ENCODE measurements at regions not wholly inside any gene's neighbourhood (a gene's known extent, or its start where the extent isn't known, plus 50 kb on each side); places are given as distances from the start of the nearest gene placed in this dataset.
"Not testable (repeated sequence)": the region's sequence is repeated elsewhere in the genome, so short reads cannot be mapped to it uniquely, and the experiment has no call there.

GRCh38 chr2:234558642-234559041 lies 61.8 kb upstream of the ARL4C start:
- no peaks in the 10 kb centered on the region for H3K36me3 ChIP-seq
- H3K9me3 ChIP-seq: no peaks in the 10 kb centered on the region
- H3K4me3 ChIP-seq: no peak overlapping the region
- no peak for ATAC-seq
- no peaks in the 10 kb centered on the region for H3K4me1 ChIP-seq
- no peak overlapping the region for H3K27ac ChIP-seq
- no peaks in the 10 kb centered on the region for H3K27me3 ChIP-seq
- no peak for DNase-seq
- in situ Hi-C loops (cut with MboI; ENCODE audit: low sequenced_read_pairs in 4 of 4): loop anchor here in 2 of 4 donors (25.0 kb wide), 2 partner anchors 329 to 1029 kb away; no protein-coding TSS in a partner anchor
- intact Hi-C loops (cut with DNase I; ENCODE audit: low total_unique reads): no loop called here
- TF ChIP-seq POLR2A (IDR thresholded peaks at IDR 0.05) (no peak), CTCF (IDR thresholded peaks at IDR 0.05 in 4 of 5, conservative IDR thresholded peaks at IDR 0.05 in 1 of 5) (no peak)

DNA sequence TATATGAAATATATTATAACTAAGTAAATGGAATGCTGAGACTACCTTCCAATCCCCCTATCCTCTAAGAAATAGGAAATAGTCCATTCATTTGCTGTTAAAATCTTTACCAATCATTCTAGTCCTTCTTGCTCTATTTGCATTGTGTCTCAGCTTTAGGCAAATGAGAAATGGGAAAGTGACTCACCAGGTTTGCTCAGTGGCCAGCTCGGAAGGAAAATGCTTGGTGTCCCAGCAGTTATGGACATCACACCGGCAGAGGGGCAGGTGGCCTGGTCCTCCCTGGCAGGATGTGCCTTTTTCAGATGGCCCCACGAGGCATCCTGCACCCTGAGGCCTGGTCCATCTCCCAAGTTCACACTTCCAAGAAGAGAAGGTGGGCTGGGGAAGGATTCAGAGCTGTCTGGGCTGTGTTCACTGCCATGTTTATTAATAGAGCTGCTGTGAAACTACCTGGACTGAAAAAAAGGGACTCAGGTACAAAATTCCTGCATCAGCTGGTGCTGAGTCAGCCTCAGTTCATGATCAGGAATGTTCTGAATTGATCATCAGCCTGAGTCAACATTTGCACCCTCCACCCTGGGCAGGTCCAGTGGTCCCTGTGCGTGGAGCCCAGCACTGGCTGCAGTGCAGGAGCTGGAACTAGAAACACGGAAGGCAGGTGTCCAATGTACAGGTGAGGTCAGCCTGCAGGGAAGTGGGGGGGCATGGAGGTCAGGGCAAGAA lies 60.1 kb upstream of the ARL4C start:
- Histone ChIP-seq H3K9me3 (no peaks in the 10 kb centered on the region), H3K4me3 (no peak overlapping the region), H3K4me1 (no peaks in the 10 kb centered on the region), H3K27ac (no peak overlapping the region), H3K36me3 (no peaks in the 10 kb centered on the region), H3K27me3 (no peaks in the 10 kb centered on the region)
- no peak for TF ChIP-seq POLR2A (IDR thresholded peaks at IDR 0.05)
- no peak for TF ChIP-seq CTCF (IDR thresholded peaks at IDR 0.05 in 4 of 5, conservative IDR thresholded peaks at IDR 0.05 in 1 of 5)
- intact Hi-C loops (cut with DNase I; ENCODE audit: low total_unique reads) (no loop called here), in situ Hi-C loops (cut with MboI; ENCODE audit: low sequenced_read_pairs in 4 of 4) (loop anchor here in 2 of 4 donors (25.0 kb wide), 2 partner anchors 330 to 1030 kb away; no protein-coding TSS in a partner anchor)
- DNase-seq (no peak), ATAC-seq (no peak)

GRCh38 chr2:234555616-234556249 lies 58.9 kb upstream of the ARL4C start:
- H3K4me1 ChIP-seq: no peaks in the 10 kb centered on the region
- TF ChIP-seq CTCF (IDR thresholded peaks at IDR 0.05 in 4 of 5, conservative IDR thresholded peaks at IDR 0.05 in 1 of 5): no peak
- TF ChIP-seq POLR2A (IDR thresholded peaks at IDR 0.05): no peak
- no peak overlapping the region for H3K27ac ChIP-seq
- DNase-seq (no peak), ATAC-seq (no peak)
- intact Hi-C loops (cut with DNase I; ENCODE audit: low total_unique reads): no loop called here
- no peaks in the 10 kb centered on the region for H3K27me3 ChIP-seq
- no peaks in the 10 kb centered on the region for H3K36me3 ChIP-seq
- no peaks in the 10 kb centered on the region for H3K9me3 ChIP-seq
- in situ Hi-C loops (cut with MboI; ENCODE audit: low sequenced_read_pairs in 4 of 4): loop anchor here in 2 of 4 donors (25.0 kb wide), 2 partner anchors 332 to 1032 kb away; no protein-coding TSS in a partner anchor
- H3K4me3 ChIP-seq: no peak overlapping the region

DNA sequence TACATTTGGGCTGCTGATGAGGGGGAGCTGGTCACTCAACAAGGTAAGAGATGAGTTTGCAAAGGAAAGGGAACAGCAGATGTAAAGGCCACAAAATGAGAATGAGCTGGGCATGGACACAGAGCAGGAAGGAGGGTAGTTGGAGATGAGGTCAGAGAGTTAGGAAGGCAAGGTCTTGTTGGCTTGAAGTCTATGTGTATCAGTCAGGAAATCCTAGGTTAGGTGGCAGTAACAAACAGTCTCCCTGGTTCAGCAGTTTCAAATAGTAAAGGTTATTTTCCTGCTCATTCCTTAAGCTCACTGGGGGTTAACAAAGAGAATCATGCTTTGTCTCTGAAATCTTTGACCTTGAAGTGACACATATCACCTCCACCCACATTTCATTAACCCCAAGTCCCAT lies 58.3 kb upstream of the ARL4C start:
- DNase-seq: no peak
- no peak for ATAC-seq
- no peak overlapping the region for H3K27ac ChIP-seq
- H3K36me3 ChIP-seq: no peaks in the 10 kb centered on the region
- no peaks in the 10 kb centered on the region for H3K9me3 ChIP-seq
- no peaks in the 10 kb centered on the region for H3K27me3 ChIP-seq
- H3K4me1 ChIP-seq: no peaks in the 10 kb centered on the region
- TF ChIP-seq POLR2A (IDR thresholded peaks at IDR 0.05) (no peak), CTCF (IDR thresholded peaks at IDR 0.05 in 4 of 5, conservative IDR thresholded peaks at IDR 0.05 in 1 of 5) (no peak)
- no peak overlapping the region for H3K4me3 ChIP-seq
- in situ Hi-C loops (cut with MboI; ENCODE audit: low sequenced_read_pairs in 4 of 4) (loop anchor here in 2 of 4 donors (25.0 kb wide), 2 partner anchors 332 to 1032 kb away; no protein-coding TSS in a partner anchor), intact Hi-C loops (cut with DNase I; ENCODE audit: low total_unique reads) (no loop called here)

- H3K9me3 ChIP-seq; DNase-seq; H3K36me3 ChIP-seq; H3K27ac ChIP-seq; intact Hi-C loops (cut with DNase I; ENCODE audit: low total_unique reads); H3K4me3 ChIP-seq; ATAC-seq; H3K4me1 ChIP-seq; H3K27me3 ChIP-seq: not testable (repeated sequence)
- in situ Hi-C loops (cut with MboI; ENCODE audit: low sequenced_read_pairs in 4 of 4): loop anchor here (5.0 to 25.0 kb wide), 4 partner anchors 334 to 1034 kb away; no protein-coding TSS in a partner anchor
Measured at GRCh38 chr2:234553223-234553622, 56.3 kb upstream of the ARL4C start.
